22Rv1 (cell line): ENCODE measurements at regions not wholly inside any gene's neighbourhood (a gene's known extent, or its start where the extent isn't known, plus 50 kb on each side); places are given as distances from the start of the nearest gene placed in this dataset.

Experiments
- CTCF ChIP-seq: fragments of 450-650 bp; IDR thresholded peaks from 2 replicates; pipeline ENCODE4 v1.5.1; 2017; ENCODE audit warnings: mild to moderate bottlenecking
- ZFX ChIP-seq: fragments of 450-650 bp; IDR thresholded peaks from 2 replicates; pipeline ENCODE4 v1.6.1; 2017; ENCODE audit warnings: antibody characterized with exemption, borderline replicate concordance

- TF ChIP-seq CTCF (no peak), ZFX (no peak)
Observed at GRCh38 chrY:9018401-9018800, 318.9 kb upstream of the TSPY4 start.
